H9 (cell line): ENCODE measurements at regions not wholly inside any gene's neighbourhood (a gene's known extent, or its start where the extent isn't known, plus 50 kb on each side); places are given as distances from the start of the nearest gene placed in this dataset.

Experiments
- DNase-seq: peaks from one replicate; pipeline ENCODE4 v3.0.0-alpha.2; 2017
- H2AFZ ChIP-seq: one replicate; pipeline ENCODE4 v1.6.1; 2013; ENCODE audit warnings: mild to moderate bottlenecking, low read length, control low read depth, moderate library complexity
- H2AK5ac ChIP-seq: 2 replicates; pipeline ENCODE4 v1.6.1; 2013; ENCODE audit warnings: low read length, control low read depth, mixed read lengths; ENCODE audit not compliant: insufficient read length
- H2BK120ac ChIP-seq: one replicate; pipeline ENCODE4 v1.6.1; 2013; ENCODE audit warnings: low read depth, mild to moderate bottlenecking, low read length, control low read depth, inconsistent platforms; ENCODE audit not compliant: poor library complexity, severe bottlenecking
- H2BK12ac ChIP-seq: 2 replicates; pipeline ENCODE4 v1.6.1; 2013; ENCODE audit warnings: low read length, control low read depth, mixed read lengths, low read depth; ENCODE audit not compliant: insufficient read length
- H2BK15ac ChIP-seq: 2 replicates; pipeline ENCODE4 v1.6.1; 2013; ENCODE audit warnings: low read depth, low read length, control low read depth
- H2BK20ac ChIP-seq: one replicate; pipeline ENCODE4 v1.6.1; 2013; ENCODE audit warnings: low read depth, mild to moderate bottlenecking, low read length, control low read depth, inconsistent platforms; ENCODE audit not compliant: poor library complexity, severe bottlenecking
- H2BK5ac ChIP-seq: 2 replicates; pipeline ENCODE4 v1.6.1; 2013; ENCODE audit warnings: low read length, control low read depth, mixed read lengths; ENCODE audit not compliant: insufficient read length
- H3K14ac ChIP-seq: 2 replicates; pipeline ENCODE4 v1.6.1; 2013; ENCODE audit warnings: low read length, control low read depth; ENCODE audit not compliant: insufficient read depth
- H3K18ac ChIP-seq: 2 replicates; pipeline ENCODE4 v1.6.1; 2013; ENCODE audit warnings: low read depth, mild to moderate bottlenecking, mixed read lengths, low read length, control low read depth; ENCODE audit not compliant: insufficient read length
- H3K23ac ChIP-seq: 2 replicates; pipeline ENCODE4 v1.6.1; 2013; ENCODE audit warnings: low read length, control low read depth, mixed read lengths, low read depth; ENCODE audit not compliant: insufficient read length
- H3K23me2 ChIP-seq: 2 replicates; pipeline ENCODE4 v1.6.1; 2013; ENCODE audit warnings: low read depth, mild to moderate bottlenecking, mixed read lengths, low read length, control low read depth; ENCODE audit not compliant: insufficient read length, poor library complexity, severe bottlenecking
- H3K27ac ChIP-seq: 2 replicates; pipeline ENCODE4 v1.5.1; 2013; ENCODE audit warnings: low read length, control low read depth, mixed read lengths, low read depth; ENCODE audit not compliant: insufficient read length
- H3K27me3 ChIP-seq: 2 replicates; pipeline ENCODE4 v1.6.1; 2013; ENCODE audit warnings: low read length, control low read depth, inconsistent platforms; ENCODE audit not compliant: insufficient read depth
- H3K4ac ChIP-seq: 2 replicates; pipeline ENCODE4 v1.6.1; 2013; ENCODE audit warnings: low read depth, mild to moderate bottlenecking, control low read depth, inconsistent platforms, low read length, moderate library complexity
- H3K4me1 ChIP-seq: 2 replicates; pipeline ENCODE4 v1.6.1; 2013; ENCODE audit warnings: low read length, control low read depth, inconsistent platforms; ENCODE audit not compliant: insufficient read depth
- H3K4me2 ChIP-seq: 2 replicates; pipeline ENCODE4 v1.6.1; 2013; ENCODE audit warnings: low read length, control low read depth, mixed read lengths; ENCODE audit not compliant: insufficient read length, insufficient read depth
- H3K56ac ChIP-seq: 2 replicates; pipeline ENCODE4 v1.6.1; 2013; ENCODE audit warnings: low read depth, mild to moderate bottlenecking, mixed read lengths, low read length, control low read depth; ENCODE audit not compliant: insufficient read length
- H3K79me1 ChIP-seq: 2 replicates; pipeline ENCODE4 v1.6.1; 2013; ENCODE audit warnings: low read depth, mild to moderate bottlenecking, moderate library complexity, low read length, control low read depth, inconsistent platforms; ENCODE audit not compliant: insufficient read depth, poor library complexity, severe bottlenecking
- H3K79me2 ChIP-seq: 2 replicates; pipeline ENCODE4 v1.6.1; 2013; ENCODE audit warnings: low read length, control low read depth, inconsistent platforms; ENCODE audit not compliant: insufficient read depth
- H3K9ac ChIP-seq: 2 replicates; pipeline ENCODE4 v1.6.1; 2013; ENCODE audit warnings: low read length, control low read depth, mixed read lengths; ENCODE audit not compliant: insufficient read length; ENCODE audit errors: extremely low read depth
- H3K9me3 ChIP-seq: one replicate; pipeline ENCODE4 v1.6.1; 2013; ENCODE audit warnings: low read depth, low read length, inconsistent platforms; ENCODE audit not compliant: control insufficient read depth
- H3T11ph ChIP-seq: one replicate; pipeline ENCODE4 v1.6.1; 2013; ENCODE audit warnings: mild to moderate bottlenecking, low read length, control low read depth, inconsistent platforms
- H4K20me1 ChIP-seq: one replicate; pipeline ENCODE4 v1.6.1; 2013; ENCODE audit not compliant: control insufficient read depth, insufficient read length, insufficient read depth
- H4K5ac ChIP-seq: 2 replicates; pipeline ENCODE4 v1.6.1; 2013; ENCODE audit warnings: low read depth, mild to moderate bottlenecking, mixed read lengths, low read length, control low read depth; ENCODE audit not compliant: insufficient read length
- H4K8ac ChIP-seq: replicated peaks from 2 replicates; pipeline ENCODE4 v1.6.1; 2013; ENCODE audit warnings: low read length, control low read depth, mixed read lengths, low read depth; ENCODE audit not compliant: insufficient read length
- H4K91ac ChIP-seq: 2 replicates; pipeline ENCODE4 v1.6.1; 2013; ENCODE audit warnings: low read depth, mild to moderate bottlenecking, moderate library complexity, mixed read lengths, low read length, control low read depth; ENCODE audit not compliant: insufficient read length
- H3K27ac Mint-ChIP-seq, 3 experiments: 2 replicates in 2 of 3; 3 replicates in 1 of 3; pipeline ENCODE4 v1.8.0; 2020 to 2021; ENCODE audit warnings: mixed read lengths in 3 of 3, mild to moderate bottlenecking in 1 of 3, moderate library complexity in 1 of 3
- H3K27me3 Mint-ChIP-seq: 2 replicates; pipeline ENCODE4 v1.8.0; 2021; ENCODE audit warnings: low read depth, mild to moderate bottlenecking, moderate library complexity, mixed read lengths
- H3K36me3 Mint-ChIP-seq, 3 experiments: 2 replicates in 2 of 3; 3 replicates in 1 of 3; pipeline ENCODE4 v1.8.0; 2020 to 2021; ENCODE audit warnings: low read depth in 3 of 3, mixed read lengths in 3 of 3; ENCODE audit not compliant: insufficient read depth in 1 of 3
- H3K4me1 Mint-ChIP-seq, 2 experiments: 2 replicates each; pipeline ENCODE4 v1.8.0; 2020; ENCODE audit warnings: mixed read lengths in 2 of 2
- H3K4me3 Mint-ChIP-seq, 2 experiments: 2 replicates in 1 of 2; 3 replicates in 1 of 2; pipeline ENCODE4 v1.8.0; 2020 to 2021; ENCODE audit warnings: mild to moderate bottlenecking in 2 of 2, mixed read lengths in 2 of 2, moderate library complexity in 1 of 2
- H3K9me3 Mint-ChIP-seq, 2 experiments: 2 replicates in 1 of 2; 3 replicates in 1 of 2; pipeline ENCODE4 v1.8.0; 2020; ENCODE audit warnings: mild to moderate bottlenecking in 2 of 2, mixed read lengths in 2 of 2, moderate library complexity in 1 of 2
- CTCF ChIP-seq: fragments of 200-600 bp; sonication (generic); conservative IDR thresholded peaks from 3 replicates; pipeline ENCODE4 v1.8.0; 2021; ENCODE audit warnings: antibody characterized with exemption, mild to moderate bottlenecking
- WGBS: extraction: QIAGEN DNeasy Blood & Tissue Kit; methylation state at CpG from one replicate; pipeline ENCODE4 v1.1.7; 2013; ENCODE audit warnings: missing lambda C conversion rate, low lambda C conversion rate, mixed read lengths; ENCODE audit not compliant: insufficient read length; ENCODE audit errors: extremely low coverage; 5-methylcytosine and 5-hydroxymethylcytosine counted together

- no peaks in the 10 kb centered on the region for H3K79me1 ChIP-seq
- no peaks in the 10 kb centered on the region for H4K20me1 ChIP-seq
- no peak overlapping the region for H4K91ac ChIP-seq
- no peaks in the 10 kb centered on the region for H3K23me2 ChIP-seq
- H3K27ac ChIP-seq, result no peak overlapping the region
- H3K56ac ChIP-seq, result no peak overlapping the region
- Mint-ChIP-seq H3K27me3 (no peaks in the 10 kb centered on the region), H3K9me3 (no peaks in the 10 kb centered on the region), H3K36me3 (no peaks in the 10 kb centered on the region), H3K4me1 (no peaks in the 10 kb centered on the region), H3K4me3 (no peak overlapping the region), H3K27ac (no peak overlapping the region)
- no peak overlapping the region for H3K4ac ChIP-seq
- no peak overlapping the region for H3T11ph ChIP-seq
- no peak overlapping the region for H3K4me2 ChIP-seq
- no peaks in the 10 kb centered on the region for H3K27me3 ChIP-seq
- H4K8ac ChIP-seq, result no peak overlapping the region
- H2AFZ ChIP-seq, result no peak overlapping the region
- no CpG with 5 or more reads among the region's 3 CpGs for WGBS
- no peak overlapping the region for H4K5ac ChIP-seq
- H3K79me2 ChIP-seq, result no peaks in the 10 kb centered on the region
- H3K4me1 ChIP-seq, result no peaks in the 10 kb centered on the region
- no peak overlapping the region for H3K9ac ChIP-seq
- TF ChIP-seq CTCF, result no peak
- H2BK5ac ChIP-seq, result no peak overlapping the region
- no peak overlapping the region for H3K18ac ChIP-seq
- no peak overlapping the region for H2BK12ac ChIP-seq
- no peak for DNase-seq
- H2BK15ac ChIP-seq, result no peak overlapping the region
- H3K9me3 ChIP-seq, result no peaks in the 10 kb centered on the region
- no peak overlapping the region for H2AK5ac ChIP-seq
- no peak overlapping the region for H2BK20ac ChIP-seq
- H3K23ac ChIP-seq, result no peak overlapping the region
- H2BK120ac ChIP-seq, result no peak overlapping the region
- no peak overlapping the region for H3K14ac ChIP-seq
These were observed 2017.3 kb downstream of the C4orf33 start for GRCh38 chr4:131113273-131113672.
